ENCODE measurements at regions not wholly inside any gene's neighbourhood (a gene's known extent, or its start where the extent isn't known, plus 50 kb on each side); places are given as distances from the start of the nearest gene placed in this dataset.

- TF ChIP-seq ZFX (IDR thresholded peaks at IDR 0.05; ENCODE audit: borderline replicate concordance) (no peak), CTCF (IDR thresholded peaks at IDR 0.05) (no peak)
- no peak overlapping the region for H3K27ac ChIP-seq
These were observed 438.7 kb upstream of the IGFBP7 start for GRCh38 chr4:57548856-57549255.

DNA sequence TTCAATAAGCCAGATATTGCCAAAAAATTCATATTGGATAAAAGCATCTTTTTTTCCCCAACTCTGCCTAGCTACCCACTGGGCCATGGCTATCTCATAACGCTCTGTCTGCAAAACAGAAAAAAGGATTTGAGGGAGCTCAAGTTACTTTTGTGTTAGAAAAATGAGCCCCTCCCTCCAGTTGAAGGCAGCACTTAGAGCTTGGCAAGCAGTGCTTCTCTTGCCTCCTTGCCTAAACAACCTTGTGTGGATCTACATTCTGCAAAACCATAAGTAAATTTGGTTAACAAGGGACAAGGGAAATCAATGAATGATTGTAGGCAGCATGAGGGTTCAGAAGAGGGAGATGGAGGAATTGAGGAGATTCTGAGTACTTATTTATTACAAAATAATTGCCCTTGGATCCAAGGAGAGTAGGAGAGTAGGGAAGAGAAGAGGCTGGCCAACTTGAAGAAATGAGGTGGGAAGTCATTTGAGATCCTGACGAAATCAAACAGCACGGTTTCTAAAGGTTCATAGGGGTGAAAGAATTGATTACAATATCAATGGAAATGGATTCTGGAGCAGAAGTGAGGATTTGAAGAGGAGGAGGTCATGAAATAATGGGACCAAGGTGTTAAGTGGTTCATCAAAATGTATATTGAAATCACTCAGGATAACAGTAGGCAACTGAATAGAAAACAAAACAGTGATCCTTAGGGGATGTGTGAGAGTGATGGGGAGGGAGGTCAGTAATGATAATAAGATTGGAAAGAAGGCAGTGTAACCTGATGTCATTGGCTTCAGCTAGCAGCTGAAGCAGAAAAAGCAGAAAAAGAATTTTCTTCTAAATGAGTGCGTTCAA, 434.8 kb upstream of the IGFBP7 start:
- H3K27ac ChIP-seq = no peak overlapping the region
- TF ChIP-seq CTCF (IDR thresholded peaks at IDR 0.05) (no peak), ZFX (IDR thresholded peaks at IDR 0.05; ENCODE audit: borderline replicate concordance) (no peak)

GRCh38 chr4:57504797-57505530, 394.8 kb upstream of the IGFBP7 start:
- TF ChIP-seq ZFX (IDR thresholded peaks at IDR 0.05; ENCODE audit: borderline replicate concordance) (no peak), CTCF (IDR thresholded peaks at IDR 0.05) (no peak)
- no peak overlapping the region for H3K27ac ChIP-seq

DNA sequence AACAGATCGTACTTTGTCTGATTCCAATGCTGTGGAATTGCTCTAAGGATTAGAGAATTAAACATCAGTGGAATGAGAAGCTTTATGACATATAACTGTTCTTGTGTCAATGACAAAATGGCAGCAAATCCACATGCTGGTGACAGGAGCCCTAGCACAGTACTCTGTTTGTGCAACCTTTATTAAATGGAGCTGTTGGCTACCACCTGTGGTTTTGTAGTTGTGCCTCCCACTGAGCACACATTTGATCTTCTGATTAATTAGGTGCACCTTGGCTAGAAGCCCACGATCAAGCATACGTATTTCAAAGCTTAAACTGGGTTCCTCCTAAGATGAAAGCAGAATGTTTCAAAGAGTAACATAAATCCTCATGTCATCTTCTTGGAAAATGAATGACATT, 394.0 kb upstream of the IGFBP7 start:
- H3K27ac ChIP-seq = peak overlapping the region; percentile 28; the same call in 1 of the 2 replicates
- no peak for TF ChIP-seq CTCF (IDR thresholded peaks at IDR 0.05)

DNA sequence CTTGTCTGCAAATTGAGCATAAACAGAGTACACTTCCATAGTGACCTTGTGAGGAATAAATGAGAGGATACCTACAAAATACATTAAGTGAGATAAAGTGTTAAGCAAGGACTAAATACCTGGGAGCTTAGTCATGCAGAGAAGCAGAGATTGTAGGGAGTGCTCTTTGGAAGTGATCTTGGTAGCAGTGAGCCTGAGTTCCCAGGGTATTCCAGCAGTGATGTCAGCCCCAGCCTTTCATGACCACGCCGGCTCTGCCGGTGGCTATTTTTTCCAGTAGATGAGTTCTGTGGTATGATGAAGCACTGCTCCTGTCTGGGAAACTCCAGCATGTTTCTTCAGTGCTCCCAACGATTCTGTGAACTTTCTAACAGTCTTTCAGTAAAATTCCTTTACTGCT, 391.5 kb upstream of the IGFBP7 start:
- no peak for TF ChIP-seq CTCF (IDR thresholded peaks at IDR 0.05)
- TF ChIP-seq ZFX (IDR thresholded peaks at IDR 0.05; ENCODE audit: borderline replicate concordance) = no peak
- no peak overlapping the region for H3K27ac ChIP-seq

DNA sequence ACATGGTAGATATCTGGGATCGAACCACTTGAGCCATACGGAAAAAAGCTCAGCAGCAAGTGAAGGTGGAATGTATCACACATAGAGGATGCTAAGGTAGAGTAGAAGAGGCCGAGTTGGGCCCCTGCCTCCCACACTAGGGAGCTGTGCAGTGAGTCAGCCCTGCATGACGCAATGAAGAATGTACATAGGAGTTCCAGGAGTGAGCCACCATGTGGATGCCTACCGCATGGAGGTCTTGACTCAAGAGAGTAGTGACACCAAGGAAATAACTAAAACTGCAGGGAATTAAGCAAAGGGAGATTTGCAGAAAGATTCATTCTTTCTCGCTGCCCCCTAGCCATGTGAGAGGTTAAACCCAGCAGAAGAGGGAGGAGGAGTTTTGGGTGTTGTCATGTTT, 389.6 kb upstream of the IGFBP7 start:
- no peak overlapping the region for H3K27ac ChIP-seq

More for the DNA sequence above, 389.6 kb upstream of the IGFBP7 start:
- no peak for TF ChIP-seq ZFX (IDR thresholded peaks at IDR 0.05; ENCODE audit: borderline replicate concordance)
- no peak for TF ChIP-seq CTCF (IDR thresholded peaks at IDR 0.05)

All from 22Rv1 (cell line).